WTC11 (cell line): ENCODE measurements at regions not wholly inside any gene's neighbourhood (a gene's known extent, or its start where the extent isn't known, plus 50 kb on each side); places are given as distances from the start of the nearest gene placed in this dataset.

Source experiments
- CBFB ChIP-seq: sonication (generic); formaldehyde crosslinking; IDR thresholded peaks from 2 replicates; pipeline ENCODE4 v1.8.1; 2022; ENCODE audit warnings: mild to moderate bottlenecking, low read depth, missing genetic modification reagents
- FOXP1 ChIP-seq: sonication (generic); formaldehyde crosslinking; IDR thresholded peaks from 2 replicates; pipeline ENCODE4 v1.8.0; 2022; ENCODE audit warnings: missing genetic modification reagents, mild to moderate bottlenecking, moderate library complexity, borderline replicate concordance
- KAT7 ChIP-seq: sonication (generic); formaldehyde crosslinking; IDR thresholded peaks from 2 replicates; pipeline ENCODE4 v1.8.1; 2023; ENCODE audit warnings: missing genetic modification reagents, mild to moderate bottlenecking, borderline replicate concordance
- NFE2L1 ChIP-seq: sonication (generic); formaldehyde crosslinking; IDR thresholded peaks from 2 replicates; pipeline ENCODE4 v1.8.1; 2023; ENCODE audit warnings: missing genetic modification reagents
- SMAD4 ChIP-seq: sonication (generic); formaldehyde crosslinking; IDR thresholded peaks from 2 replicates; pipeline ENCODE4 v1.8.0; 2022; ENCODE audit warnings: mild to moderate bottlenecking, missing genetic modification reagents
- SP1 ChIP-seq: sonication (generic); formaldehyde crosslinking; conservative IDR thresholded peaks from 2 replicates; pipeline ENCODE4 v1.8.1; 2022; ENCODE audit warnings: missing genetic modification reagents
- TF ChIP-seq, protein P1 (sequence below): fragments of 200-600 bp; IDR thresholded peaks from 2 replicates; pipeline ENCODE4 v1.8.0; 2022; ENCODE audit warnings: antibody characterized with exemption
- TF ChIP-seq, protein P2 (sequence below): sonication (generic); formaldehyde crosslinking; IDR thresholded peaks from 2 replicates; pipeline ENCODE4 v1.8.1; 2022; ENCODE audit warnings: mild to moderate bottlenecking, moderate library complexity, missing genetic modification reagents
- TF ChIP-seq, protein P3 (sequence below): sonication (generic); formaldehyde crosslinking; IDR thresholded peaks from 2 replicates; pipeline ENCODE4 v1.8.1; 2023; ENCODE audit warnings: mild to moderate bottlenecking, missing genetic modification reagents, moderate library complexity
- TF ChIP-seq, protein P4 (sequence below): sonication (generic); formaldehyde crosslinking; conservative IDR thresholded peaks from 2 replicates; pipeline ENCODE4 v1.8.1; 2022; ENCODE audit warnings: mild to moderate bottlenecking, missing genetic modification reagents
- TF ChIP-seq, protein P5 (sequence below): fragments of 250-450 bp; sonication (Bioruptor Pico); conservative IDR thresholded peaks from 2 replicates; pipeline ENCODE4 v1.9.0; 2021; ENCODE audit warnings: mild to moderate bottlenecking
- TF ChIP-seq, protein P6 (sequence below): sonication (generic); formaldehyde crosslinking; IDR thresholded peaks from 2 replicates; pipeline ENCODE4 v1.8.0; 2023; ENCODE audit warnings: mild to moderate bottlenecking, missing genetic modification reagents
- TF ChIP-seq, protein P7 (sequence below): sonication (generic); formaldehyde crosslinking; IDR thresholded peaks from 2 replicates; pipeline ENCODE4 v1.8.1; 2022; ENCODE audit warnings: mild to moderate bottlenecking, missing genetic modification reagents, moderate library complexity, borderline replicate concordance

DNA sequence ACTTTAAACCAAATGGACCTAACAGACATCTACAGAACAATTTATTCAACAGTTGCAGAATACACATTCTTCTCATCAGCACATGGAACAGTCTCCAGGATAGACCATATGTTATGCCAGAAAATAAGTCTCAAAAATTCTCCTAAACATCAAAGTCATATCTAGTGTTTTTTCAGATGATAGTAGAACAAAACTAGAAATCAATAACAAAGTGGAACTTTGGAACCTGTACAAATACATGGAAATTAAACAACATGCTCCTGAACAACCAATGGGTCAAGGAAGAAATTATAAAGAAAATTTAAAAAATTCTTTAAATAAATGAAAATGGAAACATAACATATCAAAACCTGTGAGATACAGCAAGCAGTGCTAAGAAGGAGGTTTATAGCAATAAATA is 194.1 kb upstream of the SIX2 start:
- TF ChIP-seq, protein P1, sequence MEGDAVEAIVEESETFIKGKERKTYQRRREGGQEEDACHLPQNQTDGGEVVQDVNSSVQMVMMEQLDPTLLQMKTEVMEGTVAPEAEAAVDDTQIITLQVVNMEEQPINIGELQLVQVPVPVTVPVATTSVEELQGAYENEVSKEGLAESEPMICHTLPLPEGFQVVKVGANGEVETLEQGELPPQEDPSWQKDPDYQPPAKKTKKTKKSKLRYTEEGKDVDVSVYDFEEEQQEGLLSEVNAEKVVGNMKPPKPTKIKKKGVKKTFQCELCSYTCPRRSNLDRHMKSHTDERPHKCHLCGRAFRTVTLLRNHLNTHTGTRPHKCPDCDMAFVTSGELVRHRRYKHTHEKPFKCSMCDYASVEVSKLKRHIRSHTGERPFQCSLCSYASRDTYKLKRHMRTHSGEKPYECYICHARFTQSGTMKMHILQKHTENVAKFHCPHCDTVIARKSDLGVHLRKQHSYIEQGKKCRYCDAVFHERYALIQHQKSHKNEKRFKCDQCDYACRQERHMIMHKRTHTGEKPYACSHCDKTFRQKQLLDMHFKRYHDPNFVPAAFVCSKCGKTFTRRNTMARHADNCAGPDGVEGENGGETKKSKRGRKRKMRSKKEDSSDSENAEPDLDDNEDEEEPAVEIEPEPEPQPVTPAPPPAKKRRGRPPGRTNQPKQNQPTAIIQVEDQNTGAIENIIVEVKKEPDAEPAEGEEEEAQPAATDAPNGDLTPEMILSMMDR, result no peak
- TF ChIP-seq, protein P2, sequence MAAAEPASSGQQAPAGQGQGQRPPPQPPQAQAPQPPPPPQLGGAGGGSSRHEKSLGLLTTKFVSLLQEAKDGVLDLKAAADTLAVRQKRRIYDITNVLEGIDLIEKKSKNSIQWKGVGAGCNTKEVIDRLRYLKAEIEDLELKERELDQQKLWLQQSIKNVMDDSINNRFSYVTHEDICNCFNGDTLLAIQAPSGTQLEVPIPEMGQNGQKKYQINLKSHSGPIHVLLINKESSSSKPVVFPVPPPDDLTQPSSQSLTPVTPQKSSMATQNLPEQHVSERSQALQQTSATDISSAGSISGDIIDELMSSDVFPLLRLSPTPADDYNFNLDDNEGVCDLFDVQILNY (CRISPR knock-in tag), result no peak
- TF ChIP-seq CBFB (CRISPR knock-in tag) (no peak), SMAD4 (CRISPR knock-in tag) (no peak), NFE2L1 (no peak), FOXP1 (CRISPR knock-in tag) (no peak), SP1 (CRISPR knock-in tag) (no peak), KAT7 (CRISPR knock-in tag) (no peak)
- TF ChIP-seq, protein P3, sequence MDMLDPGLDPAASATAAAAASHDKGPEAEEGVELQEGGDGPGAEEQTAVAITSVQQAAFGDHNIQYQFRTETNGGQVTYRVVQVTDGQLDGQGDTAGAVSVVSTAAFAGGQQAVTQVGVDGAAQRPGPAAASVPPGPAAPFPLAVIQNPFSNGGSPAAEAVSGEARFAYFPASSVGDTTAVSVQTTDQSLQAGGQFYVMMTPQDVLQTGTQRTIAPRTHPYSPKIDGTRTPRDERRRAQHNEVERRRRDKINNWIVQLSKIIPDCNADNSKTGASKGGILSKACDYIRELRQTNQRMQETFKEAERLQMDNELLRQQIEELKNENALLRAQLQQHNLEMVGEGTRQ (CRISPR knock-in tag), result no peak
- TF ChIP-seq, protein P4, sequence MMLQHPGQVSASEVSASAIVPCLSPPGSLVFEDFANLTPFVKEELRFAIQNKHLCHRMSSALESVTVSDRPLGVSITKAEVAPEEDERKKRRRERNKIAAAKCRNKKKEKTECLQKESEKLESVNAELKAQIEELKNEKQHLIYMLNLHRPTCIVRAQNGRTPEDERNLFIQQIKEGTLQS (CRISPR knock-in tag), result no peak
- TF ChIP-seq, protein P5, sequence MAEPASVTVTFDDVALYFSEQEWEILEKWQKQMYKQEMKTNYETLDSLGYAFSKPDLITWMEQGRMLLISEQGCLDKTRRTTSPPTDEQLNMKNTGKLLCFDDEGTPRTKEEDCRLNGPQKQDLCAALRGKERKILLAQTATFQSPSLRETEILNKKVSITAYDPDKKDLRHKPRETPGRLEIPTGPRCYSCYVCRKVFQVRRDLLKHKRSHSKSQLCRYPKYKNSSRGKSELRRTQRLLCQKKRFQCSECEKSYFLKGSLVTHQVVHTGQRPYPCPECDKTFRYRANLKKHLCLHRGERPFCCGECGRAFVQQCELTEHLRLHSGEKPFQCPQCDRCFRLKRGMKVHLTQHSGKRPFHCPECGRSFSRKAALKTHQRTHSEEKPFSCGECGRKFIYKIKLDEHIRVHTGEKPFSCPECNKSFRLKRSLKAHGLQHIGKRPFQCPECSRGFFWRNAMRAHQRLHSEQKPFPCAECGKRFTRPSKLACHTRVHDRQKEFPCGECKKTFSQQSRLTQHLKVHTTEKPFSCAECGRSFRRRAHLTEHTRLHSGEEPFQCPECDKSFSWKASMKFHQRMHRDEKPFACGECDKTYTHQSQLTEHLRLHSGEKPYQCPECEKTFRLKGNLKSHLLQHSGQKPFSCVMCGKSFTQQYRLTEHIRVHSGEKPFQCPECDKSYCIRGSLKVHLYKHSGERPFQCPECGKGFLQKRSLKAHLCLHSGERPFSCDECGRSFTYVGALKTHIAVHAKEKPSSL (CRISPR knock-in tag), result no peak
- TF ChIP-seq, protein P6, sequence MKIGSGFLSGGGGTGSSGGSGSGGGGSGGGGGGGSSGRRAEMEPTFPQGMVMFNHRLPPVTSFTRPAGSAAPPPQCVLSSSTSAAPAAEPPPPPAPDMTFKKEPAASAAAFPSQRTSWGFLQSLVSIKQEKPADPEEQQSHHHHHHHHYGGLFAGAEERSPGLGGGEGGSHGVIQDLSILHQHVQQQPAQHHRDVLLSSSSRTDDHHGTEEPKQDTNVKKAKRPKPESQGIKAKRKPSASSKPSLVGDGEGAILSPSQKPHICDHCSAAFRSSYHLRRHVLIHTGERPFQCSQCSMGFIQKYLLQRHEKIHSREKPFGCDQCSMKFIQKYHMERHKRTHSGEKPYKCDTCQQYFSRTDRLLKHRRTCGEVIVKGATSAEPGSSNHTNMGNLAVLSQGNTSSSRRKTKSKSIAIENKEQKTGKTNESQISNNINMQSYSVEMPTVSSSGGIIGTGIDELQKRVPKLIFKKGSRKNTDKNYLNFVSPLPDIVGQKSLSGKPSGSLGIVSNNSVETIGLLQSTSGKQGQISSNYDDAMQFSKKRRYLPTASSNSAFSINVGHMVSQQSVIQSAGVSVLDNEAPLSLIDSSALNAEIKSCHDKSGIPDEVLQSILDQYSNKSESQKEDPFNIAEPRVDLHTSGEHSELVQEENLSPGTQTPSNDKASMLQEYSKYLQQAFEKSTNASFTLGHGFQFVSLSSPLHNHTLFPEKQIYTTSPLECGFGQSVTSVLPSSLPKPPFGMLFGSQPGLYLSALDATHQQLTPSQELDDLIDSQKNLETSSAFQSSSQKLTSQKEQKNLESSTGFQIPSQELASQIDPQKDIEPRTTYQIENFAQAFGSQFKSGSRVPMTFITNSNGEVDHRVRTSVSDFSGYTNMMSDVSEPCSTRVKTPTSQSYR (CRISPR knock-in tag), result no peak
- TF ChIP-seq, protein P7, sequence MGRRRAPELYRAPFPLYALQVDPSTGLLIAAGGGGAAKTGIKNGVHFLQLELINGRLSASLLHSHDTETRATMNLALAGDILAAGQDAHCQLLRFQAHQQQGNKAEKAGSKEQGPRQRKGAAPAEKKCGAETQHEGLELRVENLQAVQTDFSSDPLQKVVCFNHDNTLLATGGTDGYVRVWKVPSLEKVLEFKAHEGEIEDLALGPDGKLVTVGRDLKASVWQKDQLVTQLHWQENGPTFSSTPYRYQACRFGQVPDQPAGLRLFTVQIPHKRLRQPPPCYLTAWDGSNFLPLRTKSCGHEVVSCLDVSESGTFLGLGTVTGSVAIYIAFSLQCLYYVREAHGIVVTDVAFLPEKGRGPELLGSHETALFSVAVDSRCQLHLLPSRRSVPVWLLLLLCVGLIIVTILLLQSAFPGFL (CRISPR knock-in tag), result no peak
